Femur (tissue), 1 donor: ENCODE measurements at regions not wholly inside any gene's neighbourhood (a gene's known extent, or its start where the extent isn't known, plus 50 kb on each side); places are given as distances from the start of the nearest gene placed in this dataset.

Experiments
- DNase-seq: peaks from one replicate; pipeline ENCODE4 v3.0.0-alpha.2; 2017

DNA sequence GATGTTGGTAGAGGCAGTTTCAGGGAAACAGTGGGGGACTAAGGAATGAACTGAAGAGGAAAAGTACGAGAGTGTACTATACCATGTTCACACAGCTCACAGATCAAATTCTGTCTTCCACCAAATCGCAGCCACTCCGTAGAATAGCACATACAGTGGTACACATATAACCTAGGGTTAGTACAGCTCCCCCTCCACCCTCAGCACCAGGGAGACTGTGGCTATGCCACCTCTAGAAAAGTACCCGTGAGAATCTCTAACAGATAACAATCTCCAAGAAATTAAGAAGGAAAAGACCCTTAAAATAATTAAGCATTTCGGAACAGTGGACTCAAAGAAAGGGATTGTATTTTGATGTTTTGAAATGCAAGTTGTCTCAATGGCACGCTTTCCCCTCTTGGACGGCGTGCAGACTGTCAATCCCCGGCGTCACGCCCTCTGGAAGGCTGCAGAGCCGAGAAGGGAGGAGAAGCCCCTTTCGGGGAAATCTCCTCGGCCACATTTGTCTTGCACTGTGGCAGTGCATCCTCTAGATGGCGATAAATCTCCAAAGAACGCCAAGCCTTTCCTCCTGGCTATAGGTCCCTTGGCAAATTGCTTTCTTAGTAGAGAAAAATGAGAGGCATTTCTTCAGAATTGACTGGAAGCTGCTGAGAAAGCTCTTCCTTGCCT is 345.0 kb downstream of the REEP3 start:
- DNase-seq = peak; percentile 83

DNA sequence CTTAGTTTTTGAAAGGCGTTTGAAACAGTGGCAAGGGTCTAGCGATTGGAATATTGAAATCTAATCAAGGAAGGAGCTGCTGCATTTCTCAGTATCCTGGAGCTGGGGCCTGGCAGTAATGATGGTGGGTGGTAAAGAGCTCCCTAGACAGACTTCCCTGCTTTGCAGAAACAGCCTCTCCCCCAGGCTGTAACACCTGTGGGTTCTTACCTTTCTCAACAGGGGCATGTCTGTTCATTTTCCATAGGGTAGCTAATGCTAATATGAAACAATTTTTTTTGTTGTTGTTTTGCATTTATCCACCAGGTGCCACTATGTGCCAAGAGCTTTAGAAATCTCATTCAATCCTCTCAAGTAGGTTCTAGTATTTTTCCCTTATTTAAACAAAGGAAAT is 345.5 kb downstream of the REEP3 start:
- no peak for DNase-seq

DNA sequence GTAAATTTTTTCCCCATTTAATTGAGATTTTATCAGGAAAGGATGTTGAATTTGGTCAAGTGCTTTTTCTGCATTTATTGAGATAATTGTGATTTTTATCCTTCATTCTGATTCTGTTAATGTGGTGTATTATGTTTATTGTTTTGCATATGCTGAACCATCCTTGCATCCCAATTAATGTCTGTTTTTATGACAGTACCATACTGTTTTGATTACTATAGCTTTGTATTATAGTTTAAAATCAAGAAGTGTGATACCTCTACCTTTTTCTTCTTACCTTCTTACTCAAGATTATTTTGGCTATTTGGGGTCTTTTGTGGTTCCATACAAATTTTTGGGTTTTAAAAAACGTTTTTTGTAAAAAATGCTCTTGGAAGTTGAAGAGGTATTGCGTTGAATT is 357.2 kb downstream of the REEP3 start:
- no peak for DNase-seq

DNA sequence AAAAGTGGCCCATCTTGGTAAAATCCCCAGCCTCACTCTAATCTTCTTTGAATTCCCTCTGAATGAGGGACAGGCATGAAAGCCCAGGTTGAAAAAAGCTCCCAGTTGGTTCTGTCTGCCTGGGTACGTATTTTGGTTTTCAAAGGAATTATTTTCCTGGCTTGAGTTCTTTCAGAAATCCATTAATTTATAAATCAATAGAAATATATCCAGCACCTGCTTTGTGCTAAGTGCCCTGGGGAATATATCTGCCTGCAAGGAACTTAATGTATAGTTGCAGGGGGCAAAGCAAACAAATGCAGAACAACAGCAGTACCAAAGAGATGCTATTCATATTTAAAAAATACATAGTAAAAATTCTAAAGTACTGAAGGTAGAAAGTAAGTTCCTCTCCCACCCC is 362.7 kb downstream of the REEP3 start:
- DNase-seq = no peak

DNA sequence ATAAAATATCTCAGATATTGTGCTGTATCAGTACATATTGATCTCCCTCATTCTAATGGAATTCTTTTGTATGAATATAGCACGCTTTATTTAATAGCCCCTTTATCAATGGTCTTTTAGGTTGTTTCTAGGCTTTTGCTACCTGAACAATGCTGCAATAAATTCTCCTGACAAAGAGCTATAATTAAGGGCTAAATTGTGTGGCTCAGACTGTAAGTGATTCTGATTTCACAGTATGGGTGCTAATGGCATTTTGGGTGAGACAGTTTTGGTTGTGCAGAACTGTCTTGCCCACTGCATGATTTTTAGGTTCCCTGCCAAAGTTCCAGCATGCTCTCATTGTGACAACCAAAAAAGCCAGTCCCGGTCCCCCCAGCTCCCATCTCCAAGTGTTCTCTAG is 363.2 kb downstream of the REEP3 start:
- DNase-seq = no peak

DNA sequence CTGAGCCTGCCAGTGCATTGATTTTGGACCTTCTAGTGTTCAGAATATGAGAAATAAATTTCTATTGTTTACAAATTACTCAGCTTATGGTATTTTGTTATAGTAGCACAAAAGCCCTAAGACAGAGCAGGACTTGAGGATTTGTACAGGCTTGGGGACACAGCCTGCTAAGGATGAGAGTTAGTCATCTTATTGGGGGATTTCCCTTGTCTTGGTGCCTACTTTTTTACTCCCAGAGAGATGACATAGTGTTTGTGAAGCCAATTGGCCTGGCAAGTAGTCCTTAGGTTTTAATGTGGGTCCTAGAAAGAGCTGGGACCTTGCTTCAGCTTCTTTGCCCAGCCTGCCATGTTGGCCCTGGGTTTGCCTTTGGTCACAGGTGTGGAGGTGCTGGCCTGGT is 364.0 kb downstream of the REEP3 start:
- no peak for DNase-seq

DNA sequence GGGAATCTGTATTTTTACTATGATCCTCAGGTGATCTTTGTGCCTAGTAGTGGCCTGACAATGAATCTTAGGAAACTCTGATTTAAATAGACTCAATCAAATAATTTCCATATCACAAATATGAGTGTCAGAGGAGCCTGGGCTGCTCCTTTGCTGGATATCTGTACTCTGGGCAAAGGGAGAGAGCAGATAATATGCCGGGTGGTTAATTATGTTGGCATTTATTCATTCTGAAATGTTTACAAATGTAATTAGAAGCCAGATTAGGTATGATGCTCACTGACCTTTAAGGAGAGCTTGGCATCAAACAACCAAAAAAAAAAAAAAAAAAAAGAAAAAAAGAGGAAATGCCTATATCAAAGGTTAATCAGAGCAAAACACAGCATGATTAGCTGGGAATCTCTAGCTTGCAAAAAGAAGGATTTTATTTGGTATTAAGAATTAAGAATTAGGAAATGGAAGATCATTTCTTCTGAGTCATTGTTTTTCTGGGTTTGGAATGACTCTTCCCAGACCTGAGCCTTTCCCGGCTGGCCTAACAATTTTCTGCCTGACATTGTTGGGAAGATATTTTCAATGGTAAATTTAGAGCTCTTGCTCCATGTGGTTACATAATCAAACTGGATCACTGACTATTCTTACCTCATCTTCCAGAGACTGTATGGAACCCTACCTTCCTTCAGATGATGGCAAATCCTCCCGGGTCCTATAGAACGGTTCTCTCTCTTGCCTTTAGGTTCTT is 365.3 kb downstream of the REEP3 start:
- DNase-seq = no peak

DNA sequence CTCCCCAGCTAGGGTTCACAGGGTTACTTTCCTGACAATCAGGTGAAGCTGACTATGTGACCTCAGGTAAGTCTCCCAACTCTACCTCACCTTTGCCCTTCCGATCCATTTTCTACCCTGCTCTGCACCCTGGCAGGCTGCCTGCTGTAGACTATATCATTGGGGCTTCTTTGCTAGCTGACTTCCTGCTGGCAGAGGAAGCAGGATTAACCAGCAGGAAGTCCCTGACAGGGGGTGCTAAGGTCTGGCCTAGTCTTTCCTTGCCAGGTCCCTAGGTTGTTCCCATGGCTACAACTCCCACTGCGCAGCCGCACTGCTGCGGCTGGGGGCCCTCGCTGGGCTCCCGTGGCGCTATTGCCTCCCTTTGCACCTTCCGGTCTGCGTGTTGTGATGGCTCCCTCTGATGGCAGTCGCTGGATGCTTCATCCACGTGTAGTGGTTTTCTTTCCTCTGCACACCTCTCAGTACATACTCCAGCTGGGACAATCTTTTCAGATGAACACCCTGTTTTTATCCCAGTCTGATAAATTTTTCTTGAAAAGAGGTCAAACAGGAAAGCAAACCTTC is 365.9 kb downstream of the REEP3 start:
- no peak for DNase-seq

DNA sequence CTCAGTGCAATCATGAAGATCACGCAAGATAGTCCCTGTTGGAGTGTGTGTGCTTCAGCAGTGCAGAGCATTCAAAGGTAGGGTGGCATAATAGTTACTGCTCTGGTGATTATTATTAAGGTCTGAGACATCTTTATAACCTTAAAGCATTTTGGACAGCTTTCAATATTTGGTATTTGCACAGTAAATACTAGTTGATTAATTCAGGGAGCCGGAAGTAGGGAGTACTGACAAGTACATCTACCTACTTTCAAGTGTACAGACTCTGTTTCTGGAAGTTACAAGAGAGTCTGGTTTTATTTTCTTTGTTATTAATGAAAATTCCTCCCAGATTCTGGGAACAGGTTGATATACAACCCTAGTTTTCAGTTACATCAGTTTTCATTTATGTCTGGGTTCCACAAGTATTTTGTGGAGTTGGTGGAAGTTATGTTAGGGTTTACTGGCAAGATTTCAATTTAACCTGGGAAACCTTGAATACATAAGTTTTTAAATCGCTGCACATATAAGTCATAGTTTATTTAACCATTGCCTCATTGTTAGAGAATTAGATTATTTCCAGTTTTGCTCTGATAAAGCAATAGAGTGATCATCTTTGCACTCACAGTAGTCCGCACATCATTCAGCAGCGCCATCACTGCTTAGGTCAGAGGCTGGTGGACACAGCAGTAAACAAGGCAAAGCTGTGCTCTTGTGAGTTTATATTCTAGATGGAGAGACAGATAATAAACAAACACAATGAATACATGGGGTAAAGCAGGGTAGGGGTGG is 366.6 kb downstream of the REEP3 start:
- DNase-seq = no peak

DNA sequence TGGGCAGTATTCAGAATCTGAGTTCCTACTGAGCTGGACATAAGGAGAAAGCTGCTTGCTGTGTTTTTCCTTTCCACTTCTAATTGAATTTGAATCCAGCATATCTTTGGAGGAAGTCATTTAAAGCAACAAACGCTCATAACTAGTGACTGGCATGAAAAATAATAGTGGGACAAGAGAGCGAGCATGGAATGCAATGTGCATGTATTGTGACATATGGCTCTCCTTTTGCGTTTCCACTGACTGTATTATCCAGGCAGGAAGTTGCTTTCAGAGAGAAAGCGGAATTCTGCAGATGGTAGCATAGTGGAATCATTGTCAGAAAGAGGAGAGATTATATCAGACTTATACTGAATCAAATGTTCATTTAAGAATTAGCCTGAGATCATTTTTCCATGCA is 368.6 kb downstream of the REEP3 start:
- no peak for DNase-seq

DNA sequence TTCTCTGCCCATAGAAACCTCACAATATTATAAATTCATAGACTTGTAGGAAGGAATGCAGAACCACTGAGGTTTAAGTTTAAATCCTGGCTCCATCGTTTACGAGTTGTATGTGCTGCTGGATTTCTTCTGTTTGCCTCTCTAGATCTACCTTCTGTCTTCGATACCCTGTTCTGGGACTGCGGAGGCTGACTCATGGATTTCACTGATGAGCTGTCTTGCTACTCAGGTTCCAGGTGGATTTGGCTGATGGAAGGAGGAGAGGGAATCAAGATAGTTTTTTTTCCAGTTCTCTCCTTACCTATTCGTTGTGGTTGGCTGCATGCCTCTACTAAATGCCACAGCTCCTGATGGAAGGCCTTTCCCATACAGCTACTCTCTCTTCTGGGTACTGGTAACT is 375.8 kb downstream of the REEP3 start:
- no peak for DNase-seq

DNA sequence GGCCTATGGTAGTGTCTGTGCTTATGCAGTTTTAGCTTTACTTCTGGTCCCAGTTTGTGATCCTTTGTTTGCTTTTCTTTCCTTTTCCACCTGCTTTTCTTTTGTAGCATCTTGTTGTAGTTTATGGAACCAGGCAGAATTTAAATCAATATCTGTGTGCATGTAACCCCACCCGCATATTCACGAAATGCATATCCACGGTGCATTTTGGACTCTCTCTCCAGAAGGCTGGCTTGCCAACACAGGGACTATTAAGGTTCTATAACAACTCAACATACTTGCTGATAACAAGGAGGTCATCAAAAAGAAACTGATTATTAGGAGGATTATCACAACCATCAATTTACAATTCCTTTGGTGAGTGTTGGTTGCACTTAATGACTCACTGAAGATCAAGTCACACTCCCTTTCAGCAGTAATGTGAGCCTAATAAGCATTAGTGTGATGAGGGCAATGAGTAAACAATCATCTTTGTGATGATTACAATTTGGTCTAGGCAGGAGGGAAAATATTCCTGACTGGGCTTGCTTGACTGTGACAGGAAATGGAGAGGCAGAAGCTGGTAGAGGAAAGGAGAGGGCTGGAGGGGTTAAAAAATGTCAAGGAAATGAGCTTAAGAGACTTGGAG is 378.6 kb downstream of the REEP3 start:
- no peak for DNase-seq

DNA sequence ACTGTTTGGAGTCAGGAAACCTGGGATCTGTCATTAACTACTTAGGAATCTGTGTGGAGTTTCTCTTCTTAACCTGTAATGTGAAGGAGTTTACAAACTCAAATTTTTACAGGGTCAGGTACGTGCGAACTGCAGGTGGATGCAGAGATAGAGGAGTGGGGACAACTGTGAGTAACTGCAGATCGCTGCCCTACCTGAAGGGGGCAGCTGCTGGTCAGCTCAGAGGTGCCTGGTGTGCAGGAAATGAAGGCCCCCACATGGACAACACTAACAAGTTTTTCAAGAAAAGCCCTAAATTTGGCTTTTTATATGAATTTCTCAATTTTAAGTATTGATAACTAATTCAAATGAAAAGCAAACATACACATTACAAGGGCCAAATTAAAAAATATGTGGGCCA is 380.0 kb downstream of the REEP3 start:
- no peak for DNase-seq

DNA sequence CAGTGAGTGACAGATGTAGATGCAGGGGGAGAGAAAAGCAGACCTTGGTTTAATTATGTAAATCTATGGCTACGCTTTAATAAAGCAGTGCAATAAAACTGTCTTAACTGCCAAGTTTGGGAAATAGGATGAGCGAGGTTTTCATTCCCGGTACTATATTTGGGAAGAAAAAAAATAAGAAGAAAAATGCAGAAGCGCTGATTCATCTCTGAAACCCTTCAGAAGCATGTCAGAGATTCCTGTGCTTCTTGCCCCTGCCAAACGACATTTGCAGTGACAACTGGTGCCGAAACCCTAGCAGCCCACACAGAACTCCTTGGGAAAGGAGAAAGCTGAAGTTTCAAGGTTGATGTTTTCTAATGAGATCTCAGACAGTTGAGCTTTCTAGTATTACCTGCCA is 380.7 kb downstream of the REEP3 start:
- no peak for DNase-seq

DNA sequence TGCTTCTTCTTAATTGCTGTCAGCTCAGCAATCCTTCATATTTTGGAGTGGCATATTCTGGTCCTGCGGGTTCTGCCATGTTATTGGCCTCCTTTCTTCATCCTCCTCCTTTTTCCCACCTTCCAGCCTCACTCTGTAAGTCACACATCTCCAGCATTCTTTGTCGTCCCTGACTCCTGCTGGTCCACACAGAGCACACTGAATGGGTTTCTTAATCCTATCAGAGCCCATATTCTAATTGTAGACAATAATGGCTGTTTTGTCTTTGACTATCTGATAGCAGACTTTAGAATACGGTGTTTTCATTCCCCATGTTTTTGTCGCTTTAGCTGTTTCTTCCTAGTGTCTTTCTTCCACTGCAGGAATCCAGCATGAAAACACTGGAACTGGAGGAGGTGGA is 389.6 kb downstream of the REEP3 start:
- DNase-seq = no peak

DNA sequence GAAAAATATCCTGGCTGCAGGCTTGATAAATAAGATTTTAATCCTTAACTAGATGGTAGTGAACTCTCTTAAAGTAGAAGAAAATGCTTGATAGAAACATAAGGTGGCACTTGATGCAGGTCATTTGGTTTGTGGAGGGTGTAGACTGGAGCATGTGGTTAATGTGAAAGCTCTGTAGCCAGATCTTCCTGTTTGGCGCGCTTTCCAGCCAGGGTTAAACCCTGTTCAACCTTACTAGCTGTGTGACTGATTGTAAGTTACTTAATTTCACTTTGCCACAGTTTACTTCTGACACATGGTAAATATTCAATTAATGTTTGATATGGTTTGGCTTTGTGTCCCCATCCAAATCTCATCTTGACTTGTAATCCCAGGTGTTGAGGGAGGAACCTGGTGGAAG is 394.0 kb downstream of the REEP3 start:
- DNase-seq = no peak

DNA sequence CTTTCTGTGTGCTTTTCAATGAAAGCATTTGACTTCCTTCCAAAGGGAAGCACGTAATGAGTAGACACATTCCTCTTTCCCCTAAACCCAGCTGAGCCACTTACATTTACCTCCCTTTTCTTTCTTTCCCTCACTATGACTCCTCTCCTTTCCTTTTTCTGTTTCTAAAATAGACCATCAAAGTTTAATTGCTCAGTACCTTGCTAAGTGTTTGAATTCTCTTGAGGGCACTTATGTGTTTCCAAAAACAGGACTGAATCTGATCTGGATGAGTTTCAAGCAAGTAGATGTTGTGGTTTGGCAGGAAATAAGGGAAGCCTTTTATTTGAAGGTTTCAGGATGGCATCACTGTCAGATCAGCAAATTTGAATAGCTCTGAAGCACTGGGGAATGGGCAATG is 396.2 kb downstream of the REEP3 start:
- DNase-seq = no peak

DNA sequence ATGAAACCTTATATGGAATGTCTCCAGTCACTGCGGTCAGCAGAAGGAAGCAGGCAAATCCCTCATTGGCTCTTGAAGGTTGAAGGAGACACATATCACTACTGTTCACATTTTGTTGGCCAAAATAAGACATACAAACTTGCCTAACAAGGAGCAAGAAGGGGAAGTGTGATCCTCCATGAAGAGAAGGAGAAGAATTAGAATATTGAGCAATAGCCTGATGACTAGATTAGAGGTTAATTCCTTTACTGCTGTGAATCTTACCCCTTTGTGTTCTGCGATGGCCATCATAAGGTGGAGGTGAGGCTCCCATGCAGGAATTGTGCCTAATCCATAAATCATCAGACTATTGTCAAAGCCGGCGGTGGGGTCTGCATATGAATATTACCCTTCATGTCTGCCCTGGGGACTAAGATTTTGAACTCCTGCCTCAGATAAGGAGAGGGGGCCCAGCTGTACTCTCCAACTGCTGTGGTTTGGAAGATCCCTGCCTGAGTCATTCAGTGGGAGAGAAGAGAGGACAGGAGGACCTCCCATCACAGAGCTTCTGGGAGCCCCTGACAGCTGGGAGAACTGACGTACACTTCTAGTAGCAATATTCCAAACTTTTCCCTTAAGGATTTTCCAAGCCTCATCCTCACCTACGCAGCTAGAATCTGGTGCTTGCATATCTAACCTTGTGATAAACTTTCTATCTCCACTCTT is 398.5 kb downstream of the REEP3 start:
- no peak for DNase-seq

DNA sequence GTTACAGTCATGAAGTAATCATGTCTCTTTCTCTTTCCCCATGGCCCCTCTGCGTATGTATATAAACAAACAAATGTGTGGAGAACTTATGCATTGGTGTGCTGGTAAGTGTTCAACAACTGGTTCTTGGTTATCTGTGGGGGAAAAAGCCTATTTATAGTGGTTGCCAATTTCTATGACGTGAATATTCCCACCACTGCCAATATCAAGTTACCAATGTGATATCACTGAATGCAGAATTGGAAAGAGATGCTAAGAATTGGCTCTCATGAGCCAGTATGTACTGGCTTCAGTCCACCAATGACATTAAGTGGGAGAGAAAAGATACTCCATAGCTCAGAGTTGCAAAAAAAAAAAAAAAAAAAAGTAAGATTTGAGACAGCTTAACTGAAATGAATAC is 399.7 kb downstream of the REEP3 start:
- no peak for DNase-seq

DNA sequence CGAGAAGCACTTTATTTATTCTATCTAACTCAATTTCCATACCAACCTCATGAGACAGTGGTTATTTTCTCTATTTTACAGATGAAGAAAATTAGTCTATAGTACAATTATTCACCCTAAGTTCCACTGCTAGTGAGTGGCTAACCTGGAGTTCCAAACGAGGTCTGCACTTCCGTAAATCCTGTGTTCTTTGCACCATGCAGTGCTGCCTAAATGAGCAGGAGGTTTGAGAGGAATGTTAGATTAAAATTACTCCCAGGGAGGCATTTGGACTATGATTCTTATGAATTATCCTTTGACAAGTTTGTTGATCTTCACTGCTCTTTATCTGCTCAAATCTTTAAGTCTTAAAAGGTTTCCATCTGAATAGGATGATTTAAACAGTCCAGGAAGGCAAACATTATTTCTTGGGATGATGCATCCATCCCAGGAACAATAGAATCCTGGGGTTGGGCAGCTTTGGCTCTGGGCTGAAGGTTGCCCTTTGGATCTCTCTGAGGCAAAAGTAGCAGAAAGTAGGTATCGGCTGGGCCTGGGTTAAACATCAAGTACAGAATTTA is 400.8 kb downstream of the REEP3 start:
- no peak for DNase-seq

DNA sequence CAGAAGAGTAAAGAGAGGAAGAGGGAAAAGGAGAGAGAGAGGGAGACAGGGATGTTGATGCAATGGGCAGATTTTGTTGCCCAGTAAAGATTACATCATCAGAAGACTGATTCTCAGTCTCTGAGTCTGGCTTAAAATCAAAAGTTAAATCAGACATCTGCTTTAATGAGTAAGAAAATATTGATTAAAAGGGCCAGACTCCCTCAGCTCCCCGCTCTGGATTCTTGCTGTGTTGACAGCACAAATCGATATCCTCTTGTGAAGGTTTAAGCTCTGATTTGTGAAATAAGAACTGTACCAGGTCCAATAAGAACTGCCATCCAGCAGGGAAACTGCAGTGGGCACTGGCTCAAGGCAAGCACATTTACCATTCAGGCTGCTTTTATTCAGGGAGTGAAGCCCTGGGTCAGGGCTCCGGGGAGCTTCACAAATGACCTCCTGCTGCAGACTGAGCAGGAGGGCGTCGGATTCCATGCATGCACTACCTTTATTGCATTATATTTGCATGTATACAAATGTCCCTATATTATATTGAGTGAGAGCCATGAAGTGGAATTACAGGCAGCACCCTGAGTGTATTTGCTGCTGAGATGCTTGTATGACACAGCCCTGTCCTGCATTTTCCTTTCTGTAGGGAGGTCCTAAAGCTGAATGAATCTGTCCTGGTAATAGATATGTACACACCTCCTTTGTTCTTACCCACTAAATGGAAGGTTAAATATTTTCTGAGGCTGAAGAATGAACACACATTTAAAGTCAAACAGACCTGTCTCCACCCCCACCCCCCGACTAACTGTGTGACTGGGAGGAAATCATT is 401.5 kb downstream of the REEP3 start:
- no peak for DNase-seq
